ENCODE measurements at regions not wholly inside any gene's neighbourhood (a gene's known extent, or its start where the extent isn't known, plus 50 kb on each side); places are given as distances from the start of the nearest gene placed in this dataset.

DNA sequence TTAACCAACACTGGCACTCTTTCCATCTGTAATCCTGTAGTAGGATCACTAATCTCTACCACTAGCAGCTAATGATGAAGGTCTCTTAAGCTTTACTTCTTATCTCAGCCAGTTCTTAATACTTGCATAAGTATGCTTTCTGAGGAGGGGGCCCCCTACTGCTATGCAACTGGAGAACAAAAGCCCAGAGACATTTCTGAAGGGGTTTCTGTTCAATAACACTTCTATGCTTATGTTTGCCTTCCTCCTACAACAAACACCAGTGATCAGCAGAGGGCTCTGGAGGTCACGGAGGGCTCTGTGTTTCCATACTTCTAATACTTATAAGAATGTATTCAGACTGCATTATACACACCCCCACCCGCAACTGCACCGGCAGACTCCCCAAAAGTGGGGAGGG lies 215.8 kb downstream of the BARHL2 start:
- no peaks in the 10 kb centered on the region for H3K27me3 ChIP-seq
- H3K27ac ChIP-seq, result no peak overlapping the region
- DNase-seq (no peak), ATAC-seq (no peak)
- in situ Hi-C loops (cut with MboI; ENCODE audit: low sequenced_read_pairs in 4 of 4) (no loop called here), intact Hi-C loops (cut with DNase I; ENCODE audit: low total_unique reads) (no loop called here)
- no peak overlapping the region for H3K4me3 ChIP-seq
- H3K4me1 ChIP-seq, result no peaks in the 10 kb centered on the region
- no peaks in the 10 kb centered on the region for H3K9me3 ChIP-seq
- H3K36me3 ChIP-seq, result no peaks in the 10 kb centered on the region
- TF ChIP-seq, protein P1, sequence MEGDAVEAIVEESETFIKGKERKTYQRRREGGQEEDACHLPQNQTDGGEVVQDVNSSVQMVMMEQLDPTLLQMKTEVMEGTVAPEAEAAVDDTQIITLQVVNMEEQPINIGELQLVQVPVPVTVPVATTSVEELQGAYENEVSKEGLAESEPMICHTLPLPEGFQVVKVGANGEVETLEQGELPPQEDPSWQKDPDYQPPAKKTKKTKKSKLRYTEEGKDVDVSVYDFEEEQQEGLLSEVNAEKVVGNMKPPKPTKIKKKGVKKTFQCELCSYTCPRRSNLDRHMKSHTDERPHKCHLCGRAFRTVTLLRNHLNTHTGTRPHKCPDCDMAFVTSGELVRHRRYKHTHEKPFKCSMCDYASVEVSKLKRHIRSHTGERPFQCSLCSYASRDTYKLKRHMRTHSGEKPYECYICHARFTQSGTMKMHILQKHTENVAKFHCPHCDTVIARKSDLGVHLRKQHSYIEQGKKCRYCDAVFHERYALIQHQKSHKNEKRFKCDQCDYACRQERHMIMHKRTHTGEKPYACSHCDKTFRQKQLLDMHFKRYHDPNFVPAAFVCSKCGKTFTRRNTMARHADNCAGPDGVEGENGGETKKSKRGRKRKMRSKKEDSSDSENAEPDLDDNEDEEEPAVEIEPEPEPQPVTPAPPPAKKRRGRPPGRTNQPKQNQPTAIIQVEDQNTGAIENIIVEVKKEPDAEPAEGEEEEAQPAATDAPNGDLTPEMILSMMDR (IDR thresholded peaks at IDR 0.05 in 4 of 5, conservative IDR thresholded peaks at IDR 0.05 in 1 of 5), result no peak
- TF ChIP-seq POLR2A (IDR thresholded peaks at IDR 0.05), result no peak

DNA sequence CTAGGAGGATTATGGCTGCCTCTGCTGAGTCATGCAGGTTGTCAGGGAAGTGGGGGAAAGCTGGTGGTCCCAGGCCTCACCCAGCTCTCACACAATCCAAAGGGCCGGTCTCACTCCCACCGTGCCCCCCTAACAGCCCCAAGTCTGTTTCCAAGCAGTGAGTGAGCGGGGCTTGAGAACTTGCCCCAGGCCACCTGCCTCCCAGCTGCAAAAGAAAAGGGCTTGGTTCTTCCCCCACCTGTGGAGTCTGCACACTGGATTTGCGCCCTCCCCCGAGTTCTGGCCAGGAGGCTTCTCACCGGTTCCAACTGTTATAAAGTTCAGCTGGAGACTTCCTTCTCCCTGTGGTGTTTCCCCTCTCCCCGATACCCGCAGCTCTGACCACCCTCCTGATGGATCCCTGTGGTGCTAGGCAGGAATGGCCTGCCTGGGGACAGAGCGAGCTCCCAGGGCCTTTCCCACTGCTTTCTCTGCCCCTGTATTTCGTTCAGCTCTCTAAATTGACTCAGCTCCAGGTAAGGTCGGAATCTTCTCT lies 222.3 kb downstream of the BARHL2 start:
- TF ChIP-seq, protein P1 (IDR thresholded peaks at IDR 0.05 in 4 of 5, conservative IDR thresholded peaks at IDR 0.05 in 1 of 5), result no peak
- TF ChIP-seq POLR2A (IDR thresholded peaks at IDR 0.05), result no peak
- H3K9me3 ChIP-seq, result no peaks in the 10 kb centered on the region
- ATAC-seq, result no peak
- H3K27me3 ChIP-seq, result no peaks in the 10 kb centered on the region
- H3K27ac ChIP-seq, result no peak overlapping the region
- H3K4me1 ChIP-seq, result no peaks in the 10 kb centered on the region
- intact Hi-C loops (cut with DNase I; ENCODE audit: low total_unique reads) (no loop called here), in situ Hi-C loops (cut with MboI; ENCODE audit: low sequenced_read_pairs in 4 of 4) (no loop called here)
- H3K36me3 ChIP-seq, result no peaks in the 10 kb centered on the region
- H3K4me3 ChIP-seq, result no peak overlapping the region
- no peak for DNase-seq

DNA sequence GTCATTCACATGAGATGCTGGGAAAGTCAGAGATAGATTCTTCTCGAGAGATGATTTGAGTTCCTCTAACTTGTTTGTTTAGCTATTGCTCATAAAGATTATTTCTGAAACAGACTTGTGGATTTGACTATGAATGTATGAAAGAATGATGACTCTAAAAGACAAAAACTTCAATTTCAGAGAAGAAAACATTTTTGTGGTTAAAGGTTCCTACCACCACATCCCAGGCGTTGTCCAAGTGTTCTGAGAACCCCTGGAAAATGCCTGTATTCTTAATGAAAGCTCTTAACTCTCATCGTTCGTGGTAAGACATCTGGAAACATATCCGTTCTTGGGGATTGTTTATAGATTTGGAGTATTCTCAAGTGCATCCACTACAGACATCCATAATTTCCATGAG lies 228.7 kb downstream of the BARHL2 start:
- no peaks in the 10 kb centered on the region for H3K36me3 ChIP-seq
- H3K27me3 ChIP-seq, result no peaks in the 10 kb centered on the region
- ATAC-seq (no peak), DNase-seq (no peak)
- no peaks in the 10 kb centered on the region for H3K9me3 ChIP-seq
- H3K4me3 ChIP-seq, result no peak overlapping the region
- H3K4me1 ChIP-seq, result no peaks in the 10 kb centered on the region
- no peak for TF ChIP-seq POLR2A (IDR thresholded peaks at IDR 0.05)
- TF ChIP-seq, protein P1 (IDR thresholded peaks at IDR 0.05 in 4 of 5, conservative IDR thresholded peaks at IDR 0.05 in 1 of 5), result no peak
- in situ Hi-C loops (cut with MboI; ENCODE audit: low sequenced_read_pairs in 4 of 4), result no loop called here
- intact Hi-C loops (cut with DNase I; ENCODE audit: low total_unique reads), result no loop called here
- H3K27ac ChIP-seq, result no peak overlapping the region

DNA sequence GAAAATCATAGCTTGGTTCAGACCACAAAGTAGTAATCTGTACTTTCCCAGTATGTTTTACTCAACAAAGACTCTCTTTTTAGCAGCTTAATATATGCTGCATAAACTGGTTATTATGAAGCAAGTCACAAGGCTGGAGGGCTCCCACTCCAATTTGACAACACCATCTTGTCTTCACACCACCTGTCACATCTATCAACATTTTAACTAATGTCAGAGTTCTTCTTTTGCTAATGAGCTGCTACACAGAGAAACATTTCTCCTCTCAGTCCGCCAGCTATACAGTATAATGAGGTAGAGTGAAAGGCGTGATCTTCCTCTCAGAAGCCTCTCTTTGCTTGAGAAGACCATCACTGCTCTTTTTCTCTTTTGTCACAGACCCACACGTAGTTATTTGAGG lies 230.1 kb downstream of the BARHL2 start:
- TF ChIP-seq, protein P1 (IDR thresholded peaks at IDR 0.05 in 4 of 5, conservative IDR thresholded peaks at IDR 0.05 in 1 of 5), result no peak
- no peak for TF ChIP-seq POLR2A (IDR thresholded peaks at IDR 0.05)
- no peaks in the 10 kb centered on the region for H3K9me3 ChIP-seq
- H3K4me3 ChIP-seq, result no peak overlapping the region
- no peaks in the 10 kb centered on the region for H3K27me3 ChIP-seq
- intact Hi-C loops (cut with DNase I; ENCODE audit: low total_unique reads) (no loop called here), in situ Hi-C loops (cut with MboI; ENCODE audit: low sequenced_read_pairs in 4 of 4) (no loop called here)
- DNase-seq, result no peak
- H3K27ac ChIP-seq, result no peak overlapping the region
- no peak for ATAC-seq
- no peaks in the 10 kb centered on the region for H3K36me3 ChIP-seq
- no peaks in the 10 kb centered on the region for H3K4me1 ChIP-seq
